ENCODE measurements at regions not wholly inside any gene's neighbourhood (a gene's known extent, or its start where the extent isn't known, plus 50 kb on each side); places are given as distances from the start of the nearest gene placed in this dataset.

DNA sequence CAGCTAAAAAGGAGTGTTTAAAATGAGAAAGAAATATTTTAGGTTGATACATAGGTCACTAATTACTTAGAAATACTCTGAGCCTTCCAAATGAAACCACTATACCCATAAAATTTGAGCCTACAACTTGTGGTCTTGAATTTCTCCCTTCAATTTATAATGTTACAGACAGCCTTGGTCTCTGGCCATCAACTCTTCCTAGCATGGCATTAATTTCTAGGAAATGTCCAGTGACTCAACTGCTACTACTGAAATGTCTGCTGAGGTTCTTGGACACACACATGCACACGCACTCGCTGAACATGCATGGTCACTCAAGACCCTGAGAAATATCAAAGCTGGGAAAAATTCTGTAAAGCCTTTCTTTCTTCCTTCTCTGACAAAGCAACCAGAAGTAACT, 61.1 kb upstream of the SAMSN1 start:
- no peaks in the 10 kb centered on the region for H3K4me1 ChIP-seq (ENCODE audit: control insufficient read depth, extremely low read depth, insufficient read depth, low read length)
- H3K36me3 ChIP-seq (ENCODE audit: control insufficient read depth in 2 of 2, extremely low read depth in 1 of 2, insufficient read depth in 2 of 2, low read length in 2 of 2), result no peaks in the 10 kb centered on the region
- H3K79me2 ChIP-seq (ENCODE audit: control insufficient read depth, insufficient read depth, low read length), result no peaks in the 10 kb centered on the region
- FAIRE-seq (no peak), DNase-seq (ENCODE audit: low read depth, low spot score) (no peak)
- no peaks in the 10 kb centered on the region for H4K20me1 ChIP-seq (ENCODE audit: control insufficient read depth, extremely low read depth, insufficient read depth, low read length)
- no peak overlapping the region for H3K27ac ChIP-seq (ENCODE audit: control insufficient read depth, insufficient read depth, low read length)
- H3K9ac ChIP-seq (ENCODE audit: control insufficient read depth, extremely low read depth, insufficient read depth, low read length), result no peak overlapping the region
- TF ChIP-seq CTCF (optimal IDR thresholded peaks at IDR 0.05 in 1 of 3, IDR thresholded peaks at IDR 0.05 in 1 of 3, conservative IDR thresholded peaks at IDR 0.05 in 1 of 3; ENCODE audit: extremely low read depth in 1 of 3, insufficient read depth in 2 of 3, low read length in 3 of 3) (no peak), EZH2 (IDR thresholded peaks at IDR 0.05; ENCODE audit: low read length) (no peak)
- H2AFZ ChIP-seq (ENCODE audit: control insufficient read depth, low read length), result no peak overlapping the region
- no peak overlapping the region for H3K4me3 ChIP-seq (ENCODE audit: control insufficient read depth in 2 of 3, extremely low read depth in 1 of 3, insufficient read depth in 2 of 3, low read depth in 1 of 3, low read length in 3 of 3)
- no peaks in the 10 kb centered on the region for H3K9me3 ChIP-seq (ENCODE audit: control insufficient read depth, low read depth, low read length)
- H3K4me2 ChIP-seq (ENCODE audit: control insufficient read depth, extremely low read depth, insufficient read depth, low read depth, low read length), result no peak overlapping the region
- H3K27me3 ChIP-seq (ENCODE audit: control insufficient read depth, extremely low read depth, insufficient read depth, low read length), result no peaks in the 10 kb centered on the region
- H3K9me1 ChIP-seq (ENCODE audit: control insufficient read depth, extremely low read depth, insufficient read depth, low read length), result no peaks in the 10 kb centered on the region
- dilution Hi-C loops (cut with MboI; ENCODE audit: extremely low pct_ligation_motif_present, low sequenced_read_pairs), result no loop called here

DNA sequence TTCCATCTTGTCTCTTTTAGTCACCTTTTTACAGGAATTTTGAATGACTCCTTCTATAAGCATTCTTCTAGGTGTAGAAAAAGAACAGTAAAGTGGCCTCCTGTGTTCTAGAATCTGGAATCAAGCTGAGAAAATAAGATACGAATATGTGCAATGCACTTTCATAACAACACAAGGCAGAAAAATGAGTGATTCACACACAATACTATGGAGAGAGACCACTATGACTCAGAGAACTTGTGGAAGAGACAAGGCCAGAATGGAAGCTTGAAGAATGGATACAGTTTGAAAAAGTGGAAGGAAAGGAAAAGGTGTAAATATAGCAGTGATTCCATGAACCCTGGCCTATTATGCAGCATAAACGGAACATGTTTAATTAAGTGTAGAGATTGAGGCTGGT, 57.1 kb upstream of the SAMSN1 start:
- dilution Hi-C loops (cut with MboI; ENCODE audit: extremely low pct_ligation_motif_present, low sequenced_read_pairs), result no loop called here
- TF ChIP-seq EZH2 (IDR thresholded peaks at IDR 0.05; ENCODE audit: low read length) (no peak), CTCF (optimal IDR thresholded peaks at IDR 0.05 in 1 of 3, IDR thresholded peaks at IDR 0.05 in 1 of 3, conservative IDR thresholded peaks at IDR 0.05 in 1 of 3; ENCODE audit: extremely low read depth in 1 of 3, insufficient read depth in 2 of 3, low read length in 3 of 3) (no peak)
- Histone ChIP-seq H2AFZ (ENCODE audit: control insufficient read depth, low read length) (no peak overlapping the region), H3K79me2 (ENCODE audit: control insufficient read depth, insufficient read depth, low read length) (no peaks in the 10 kb centered on the region), H3K27me3 (ENCODE audit: control insufficient read depth, extremely low read depth, insufficient read depth, low read length) (no peaks in the 10 kb centered on the region), H3K4me3 (ENCODE audit: control insufficient read depth in 2 of 3, extremely low read depth in 1 of 3, insufficient read depth in 2 of 3, low read depth in 1 of 3, low read length in 3 of 3) (no peak overlapping the region), H3K4me2 (ENCODE audit: control insufficient read depth, extremely low read depth, insufficient read depth, low read depth, low read length) (no peak overlapping the region), H3K27ac (ENCODE audit: control insufficient read depth, insufficient read depth, low read length) (no peak overlapping the region), H3K9ac (ENCODE audit: control insufficient read depth, extremely low read depth, insufficient read depth, low read length) (no peak overlapping the region), H3K9me3 (ENCODE audit: control insufficient read depth, low read depth, low read length) (no peaks in the 10 kb centered on the region), H3K36me3 (ENCODE audit: control insufficient read depth in 2 of 2, extremely low read depth in 1 of 2, insufficient read depth in 2 of 2, low read length in 2 of 2) (no peaks in the 10 kb centered on the region), H3K4me1 (ENCODE audit: control insufficient read depth, extremely low read depth, insufficient read depth, low read length) (no peaks in the 10 kb centered on the region), H4K20me1 (ENCODE audit: control insufficient read depth, extremely low read depth, insufficient read depth, low read length) (no peaks in the 10 kb centered on the region), H3K9me1 (ENCODE audit: control insufficient read depth, extremely low read depth, insufficient read depth, low read length) (no peaks in the 10 kb centered on the region)
- FAIRE-seq, result no peak
- no peak for DNase-seq (ENCODE audit: low read depth, low spot score)
